ENCODE measurements at regions not wholly inside any gene's neighbourhood (a gene's known extent, or its start where the extent isn't known, plus 50 kb on each side); places are given as distances from the start of the nearest gene placed in this dataset.
"Not testable (repeated sequence)": the region's sequence is repeated elsewhere in the genome, so short reads cannot be mapped to it uniquely, and the experiment has no call there.

- no peak for DNase-seq (ENCODE audit: low read depth)
Measured at GRCh38 chr13:21228738-21229137, 52.3 kb downstream of the MRPL57 start.

GRCh38 chr13:21229241-21230024 lies 53.0 kb downstream of the MRPL57 start:
- no peak for DNase-seq (ENCODE audit: low read depth)

- no peak for DNase-seq (ENCODE audit: low read depth)
Measured at GRCh38 chr13:21230516-21230915, 54.1 kb downstream of the MRPL57 start.

- DNase-seq (ENCODE audit: low read depth): no peak
Measured at GRCh38 chr13:21231426-21231940, 55.0 kb downstream of the MRPL57 start.

GRCh38 chr13:21232196-21232595 lies 55.7 kb downstream of the MRPL57 start:
- DNase-seq (ENCODE audit: low read depth): no peak

GRCh38 chr13:21232599-21232998 lies 56.1 kb downstream of the MRPL57 start:
- no peak for DNase-seq (ENCODE audit: low read depth)

GRCh38 chr13:21233086-21233485 lies 56.6 kb downstream of the MRPL57 start:
- DNase-seq (ENCODE audit: low read depth): no peak

- DNase-seq (ENCODE audit: low read depth): no peak
Measured at GRCh38 chr13:21234526-21234925, 58.1 kb downstream of the MRPL57 start.

- DNase-seq (ENCODE audit: low read depth): no peak
Measured at GRCh38 chr13:21235174-21235573, 58.7 kb downstream of the MRPL57 start.

GRCh38 chr13:21237081-21237480 lies 60.6 kb downstream of the MRPL57 start:
- no peak for DNase-seq (ENCODE audit: low read depth)

- no peak for DNase-seq (ENCODE audit: low read depth)
Measured at GRCh38 chr13:21238267-21238666, 61.8 kb downstream of the MRPL57 start.

GRCh38 chr13:21240586-21240985 lies 64.1 kb downstream of the MRPL57 start:
- DNase-seq (ENCODE audit: low read depth): no peak

- no peak for DNase-seq (ENCODE audit: low read depth)
Measured at GRCh38 chr13:21242236-21242635, 65.8 kb downstream of the MRPL57 start.

GRCh38 chr13:21243045-21243897 lies 66.8 kb downstream of the MRPL57 start:
- no peak for DNase-seq (ENCODE audit: low read depth)

- DNase-seq (ENCODE audit: low read depth): not testable (repeated sequence)
Measured at GRCh38 chr13:21243898-21244184, 67.4 kb downstream of the MRPL57 start.

- DNase-seq (ENCODE audit: low read depth): no peak
Measured at GRCh38 chr13:21246761-21247452, 70.4 kb downstream of the MRPL57 start.

- DNase-seq (ENCODE audit: low read depth): no peak
Measured at GRCh38 chr13:21256351-21256761, 79.9 kb downstream of the MRPL57 start.

GRCh38 chr13:21256891-21257290 lies 80.4 kb downstream of the MRPL57 start:
- DNase-seq (ENCODE audit: low read depth): no peak

GRCh38 chr13:21259571-21260455 lies 83.4 kb downstream of the MRPL57 start:
- no peak for DNase-seq (ENCODE audit: low read depth)

- not testable (repeated sequence) for DNase-seq (ENCODE audit: low read depth)
Measured at GRCh38 chr13:21260561-21261290, 84.3 kb downstream of the MRPL57 start.

All from stimulated activated CD4-positive, alpha-beta T cell treated with anti-CD3 and anti-CD28 coated beads, Interleukin-2, amount 100 ng/mL, for 4 hours (primary cell).